ENCODE measurements at regions not wholly inside any gene's neighbourhood (a gene's known extent, or its start where the extent isn't known, plus 50 kb on each side); places are given as distances from the start of the nearest gene placed in this dataset.

DNA sequence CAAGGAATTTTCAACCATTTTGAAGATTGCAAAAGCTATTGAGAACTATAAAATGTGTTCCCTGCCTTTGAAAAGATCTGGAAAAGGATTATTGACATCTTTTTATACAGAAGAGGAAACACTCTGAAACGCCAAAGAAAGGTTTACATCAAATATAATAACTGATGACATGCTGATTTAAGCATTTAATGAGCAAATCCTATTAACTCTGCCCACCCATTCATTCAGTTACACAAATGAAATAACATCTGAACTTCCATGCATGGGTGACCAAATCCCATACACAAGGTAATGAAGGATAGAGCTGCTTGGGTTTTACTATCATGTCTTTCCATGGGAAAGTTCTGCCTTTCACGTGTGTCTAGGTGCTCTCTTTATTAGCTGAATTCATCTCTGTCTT, 589.4 kb upstream of the WWC1 start:
- H3K4me3 ChIP-seq (ENCODE audit: low read length in 2 of 2), result no peak overlapping the region
- H3K4me1 ChIP-seq (ENCODE audit: control insufficient read depth, insufficient read depth, low read length), result no peaks in the 10 kb centered on the region
- no peak overlapping the region for H3K9ac ChIP-seq (ENCODE audit: low read length in 2 of 2)
- H3K9me3 ChIP-seq (ENCODE audit: control insufficient read depth in 2 of 2, low read length in 2 of 2), result no peaks in the 10 kb centered on the region
- no peak overlapping the region for H3K27ac ChIP-seq (ENCODE audit: low read length)
- H3K36me3 ChIP-seq (ENCODE audit: control insufficient read depth in 2 of 2, insufficient read depth in 2 of 2, low read length in 2 of 2), result no peaks in the 10 kb centered on the region
- H3K27me3 ChIP-seq (ENCODE audit: control insufficient read depth in 1 of 2, insufficient read depth in 2 of 2, low read length in 2 of 2), result no peaks in the 10 kb centered on the region

DNA sequence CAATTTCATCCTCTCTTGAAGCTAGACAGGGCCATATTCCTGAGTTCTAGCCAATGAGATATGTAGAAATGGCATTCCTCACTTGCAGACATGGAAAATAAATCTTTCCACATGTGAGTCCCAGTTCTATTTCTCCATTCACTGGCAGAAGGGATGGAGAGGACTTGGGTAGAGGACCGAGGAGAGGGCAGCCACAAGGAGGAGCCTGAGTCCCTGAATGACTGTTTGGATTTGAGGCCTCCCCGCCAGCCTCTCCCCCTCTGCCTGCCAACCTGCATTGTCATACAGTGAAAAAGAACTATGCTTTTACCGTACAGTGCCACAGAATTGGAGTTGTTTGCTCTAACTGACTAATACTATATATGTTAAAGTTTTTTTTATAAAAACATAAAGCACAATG, 583.0 kb upstream of the WWC1 start:
- Histone ChIP-seq H3K36me3 (ENCODE audit: control insufficient read depth in 2 of 2, insufficient read depth in 2 of 2, low read length in 2 of 2) (no peaks in the 10 kb centered on the region), H3K27me3 (ENCODE audit: control insufficient read depth in 1 of 2, insufficient read depth in 2 of 2, low read length in 2 of 2) (no peaks in the 10 kb centered on the region), H3K9me3 (ENCODE audit: control insufficient read depth in 2 of 2, low read length in 2 of 2) (no peaks in the 10 kb centered on the region), H3K4me1 (ENCODE audit: control insufficient read depth, insufficient read depth, low read length) (no peaks in the 10 kb centered on the region), H3K9ac (ENCODE audit: low read length in 2 of 2) (no peak overlapping the region), H3K27ac (ENCODE audit: low read length) (no peak overlapping the region), H3K4me3 (ENCODE audit: low read length in 2 of 2) (no peak overlapping the region)

DNA sequence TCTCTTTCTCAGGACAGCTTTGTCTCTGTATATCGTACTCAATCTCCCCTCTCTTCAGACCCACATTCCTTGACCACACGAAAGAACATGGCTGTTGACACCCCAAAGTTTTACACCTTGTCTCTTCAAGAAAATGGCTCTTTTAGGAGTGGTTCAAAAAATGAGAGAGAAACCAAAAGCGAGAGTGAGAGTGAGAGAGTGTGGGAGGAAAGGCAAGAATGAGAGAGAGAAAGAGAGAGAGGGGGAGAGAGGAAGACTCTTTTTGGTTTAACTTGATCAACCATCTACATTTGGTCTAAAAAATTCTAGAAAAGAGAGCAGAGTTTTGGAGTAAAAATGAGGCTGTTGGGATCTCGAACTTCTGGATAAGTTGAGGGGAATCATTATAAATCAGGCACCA, 581.8 kb upstream of the WWC1 start:
- no peaks in the 10 kb centered on the region for H3K27me3 ChIP-seq (ENCODE audit: control insufficient read depth in 1 of 2, insufficient read depth in 2 of 2, low read length in 2 of 2)
- no peaks in the 10 kb centered on the region for H3K9me3 ChIP-seq (ENCODE audit: control insufficient read depth in 2 of 2, low read length in 2 of 2)
- no peak overlapping the region for H3K4me3 ChIP-seq (ENCODE audit: low read length in 2 of 2)
- H3K4me1 ChIP-seq (ENCODE audit: control insufficient read depth, insufficient read depth, low read length), result no peaks in the 10 kb centered on the region
- no peaks in the 10 kb centered on the region for H3K36me3 ChIP-seq (ENCODE audit: control insufficient read depth in 2 of 2, insufficient read depth in 2 of 2, low read length in 2 of 2)
- H3K27ac ChIP-seq (ENCODE audit: low read length), result no peak overlapping the region
- H3K9ac ChIP-seq (ENCODE audit: low read length in 2 of 2), result no peak overlapping the region

DNA sequence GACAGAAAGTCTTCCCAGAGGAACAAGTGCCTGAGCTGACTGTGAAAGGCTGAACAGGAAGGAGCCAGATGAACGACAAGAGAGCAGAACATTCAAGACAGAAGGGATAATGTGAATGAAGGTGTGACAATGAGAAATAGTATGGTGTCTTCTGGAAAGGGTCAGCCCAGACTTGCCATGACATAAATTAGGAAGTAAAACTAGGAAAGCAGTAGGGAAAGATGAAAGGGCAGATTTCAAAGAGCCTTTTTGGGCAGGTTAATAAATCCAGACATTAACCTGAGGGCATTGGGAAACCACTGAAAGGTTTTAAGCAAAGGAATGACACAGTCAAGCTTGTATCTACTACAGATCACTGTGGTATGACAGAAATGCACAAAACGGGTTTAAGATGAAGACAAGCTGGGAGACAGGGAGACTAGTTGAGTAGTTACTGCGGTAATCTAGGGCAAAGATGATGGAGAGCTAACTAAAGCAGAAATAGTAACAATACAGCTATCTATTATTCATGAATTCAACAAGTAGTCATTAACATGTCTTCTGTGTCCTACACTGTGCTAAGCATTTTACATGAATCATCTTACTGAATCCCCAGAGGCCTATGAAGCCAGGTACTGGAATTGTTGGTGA, 580.9 kb upstream of the WWC1 start:
- H3K9ac ChIP-seq (ENCODE audit: low read length in 2 of 2), result no peak overlapping the region
- no peaks in the 10 kb centered on the region for H3K27me3 ChIP-seq (ENCODE audit: control insufficient read depth in 1 of 2, insufficient read depth in 2 of 2, low read length in 2 of 2)
- no peak overlapping the region for H3K27ac ChIP-seq (ENCODE audit: low read length)
- H3K9me3 ChIP-seq (ENCODE audit: control insufficient read depth in 2 of 2, low read length in 2 of 2), result no peaks in the 10 kb centered on the region
- H3K4me1 ChIP-seq (ENCODE audit: control insufficient read depth, insufficient read depth, low read length), result no peaks in the 10 kb centered on the region
- H3K4me3 ChIP-seq (ENCODE audit: low read length in 2 of 2), result no peak overlapping the region
- H3K36me3 ChIP-seq (ENCODE audit: control insufficient read depth in 2 of 2, insufficient read depth in 2 of 2, low read length in 2 of 2), result no peaks in the 10 kb centered on the region

DNA sequence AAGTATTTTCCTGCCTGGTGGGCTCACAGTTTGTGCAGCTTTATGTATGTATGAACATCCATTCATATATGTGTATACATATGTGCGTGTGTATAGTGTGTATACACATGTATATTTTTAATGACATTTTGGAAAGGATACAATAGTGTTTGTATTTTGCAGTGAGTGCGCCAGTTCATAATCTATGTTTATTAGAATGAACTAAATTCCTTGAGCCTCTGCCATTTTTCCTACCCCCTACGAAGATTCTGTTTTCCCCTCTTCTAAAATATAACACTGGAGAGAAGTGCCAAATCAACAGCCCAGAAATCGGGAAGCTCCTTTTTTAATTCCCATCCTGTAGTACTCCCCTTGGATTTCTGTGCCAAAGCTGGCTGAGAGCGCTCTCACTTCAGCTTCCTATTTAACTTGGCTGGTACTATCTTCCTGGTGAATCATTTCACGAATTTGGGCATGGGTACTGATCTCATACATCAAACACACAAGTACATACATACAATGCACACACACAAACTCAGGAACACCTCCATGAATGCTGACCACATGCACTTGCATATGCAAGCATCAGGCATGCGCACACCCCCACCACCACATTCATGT, 578.4 kb upstream of the WWC1 start:
- H3K9me3 ChIP-seq (ENCODE audit: control insufficient read depth in 2 of 2, low read length in 2 of 2), result no peaks in the 10 kb centered on the region

DNA sequence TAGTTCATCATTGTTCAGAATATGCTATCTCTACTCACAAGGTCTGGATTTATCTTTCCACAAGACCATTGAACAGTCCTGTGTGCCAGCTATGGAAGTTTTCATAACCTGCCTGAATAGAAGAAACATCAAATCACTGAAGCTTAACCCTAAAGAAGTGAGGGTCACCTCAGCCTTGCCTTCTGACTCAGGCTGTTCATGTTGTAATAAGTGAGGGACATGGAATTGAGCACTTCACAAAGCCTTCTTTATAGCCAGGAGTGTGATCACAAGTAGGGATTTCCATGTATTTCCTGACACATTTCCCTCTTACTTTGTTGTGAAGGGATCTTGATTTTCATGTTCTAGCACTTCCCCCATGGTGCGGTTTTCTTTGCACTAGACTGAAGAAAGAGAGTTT, 577.5 kb upstream of the WWC1 start:
- no peak overlapping the region for H3K4me3 ChIP-seq (ENCODE audit: low read length in 2 of 2)
- no peaks in the 10 kb centered on the region for H3K27me3 ChIP-seq (ENCODE audit: control insufficient read depth in 1 of 2, insufficient read depth in 2 of 2, low read length in 2 of 2)
- no peaks in the 10 kb centered on the region for H3K36me3 ChIP-seq (ENCODE audit: control insufficient read depth in 2 of 2, insufficient read depth in 2 of 2, low read length in 2 of 2)
- H3K9ac ChIP-seq (ENCODE audit: low read length in 2 of 2), result no peak overlapping the region
- H3K9me3 ChIP-seq (ENCODE audit: control insufficient read depth in 2 of 2, low read length in 2 of 2), result no peaks in the 10 kb centered on the region
- no peak overlapping the region for H3K27ac ChIP-seq (ENCODE audit: low read length)
- no peaks in the 10 kb centered on the region for H3K4me1 ChIP-seq (ENCODE audit: control insufficient read depth, insufficient read depth, low read length)

More for the DNA sequence above, 578.4 kb upstream of the WWC1 start:
- H3K36me3 ChIP-seq (ENCODE audit: control insufficient read depth in 2 of 2, insufficient read depth in 2 of 2, low read length in 2 of 2), result no peaks in the 10 kb centered on the region
- no peaks in the 10 kb centered on the region for H3K27me3 ChIP-seq (ENCODE audit: control insufficient read depth in 1 of 2, insufficient read depth in 2 of 2, low read length in 2 of 2)
- no peaks in the 10 kb centered on the region for H3K4me1 ChIP-seq (ENCODE audit: control insufficient read depth, insufficient read depth, low read length)
- no peak overlapping the region for H3K9ac ChIP-seq (ENCODE audit: low read length in 2 of 2)
- no peak overlapping the region for H3K27ac ChIP-seq (ENCODE audit: low read length)
- H3K4me3 ChIP-seq (ENCODE audit: low read length in 2 of 2), result no peak overlapping the region

DNA sequence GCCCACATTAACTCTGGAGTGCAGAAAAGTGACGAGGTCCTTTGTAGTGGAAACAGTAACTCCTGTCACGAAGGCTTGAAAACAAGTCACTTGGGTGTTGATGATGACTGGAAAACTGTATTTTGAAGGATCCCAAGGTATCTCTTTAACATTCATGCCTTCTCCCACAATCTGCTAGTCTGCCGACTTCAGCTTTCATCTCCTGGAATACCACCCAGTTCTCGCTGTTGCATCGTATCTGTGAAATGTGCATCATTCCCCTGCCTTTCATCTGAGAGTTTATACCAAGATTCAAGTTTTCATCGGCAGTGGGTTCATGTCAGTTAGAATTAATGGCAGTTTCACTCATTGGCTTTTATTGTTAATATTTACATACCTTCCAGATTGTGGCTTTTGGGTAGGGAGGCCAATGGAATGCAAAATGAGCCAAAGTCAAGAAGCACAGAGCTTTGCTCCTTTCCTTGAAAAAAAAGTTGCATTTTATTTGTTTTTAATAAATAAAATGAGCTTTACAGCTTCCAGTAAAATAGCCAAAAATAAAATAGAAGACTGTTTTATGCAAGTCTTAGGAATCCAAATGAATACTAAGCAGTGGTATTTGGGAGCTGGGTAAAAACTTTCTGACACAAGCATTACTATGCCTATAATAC, 575.2 kb upstream of the WWC1 start:
- no peaks in the 10 kb centered on the region for H3K9me3 ChIP-seq (ENCODE audit: control insufficient read depth in 2 of 2, low read length in 2 of 2)
- no peak overlapping the region for H3K27ac ChIP-seq (ENCODE audit: low read length)
- no peaks in the 10 kb centered on the region for H3K27me3 ChIP-seq (ENCODE audit: control insufficient read depth in 1 of 2, insufficient read depth in 2 of 2, low read length in 2 of 2)
- H3K36me3 ChIP-seq (ENCODE audit: control insufficient read depth in 2 of 2, insufficient read depth in 2 of 2, low read length in 2 of 2), result no peaks in the 10 kb centered on the region
- H3K9ac ChIP-seq (ENCODE audit: low read length in 2 of 2), result no peak overlapping the region
- H3K4me3 ChIP-seq (ENCODE audit: low read length in 2 of 2), result no peak overlapping the region
- no peaks in the 10 kb centered on the region for H3K4me1 ChIP-seq (ENCODE audit: control insufficient read depth, insufficient read depth, low read length)

DNA sequence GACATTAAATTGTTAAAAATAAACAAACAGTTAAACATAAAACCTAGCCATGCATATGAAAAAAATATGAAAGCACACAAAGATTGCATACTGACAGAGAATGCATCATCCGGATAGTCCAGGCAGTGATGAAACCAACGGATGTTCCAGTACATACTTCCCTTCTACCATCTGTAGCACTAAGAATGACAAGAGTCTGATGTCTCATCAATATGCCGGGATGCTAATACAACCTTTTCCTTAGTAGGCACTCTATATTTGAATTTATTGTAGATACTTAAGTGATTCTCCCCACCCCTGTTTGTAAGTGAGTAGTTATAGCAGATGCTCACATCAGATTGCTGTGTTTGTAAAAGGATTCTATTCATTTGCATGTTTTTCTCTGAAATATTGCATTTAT, 571.2 kb upstream of the WWC1 start:
- no peaks in the 10 kb centered on the region for H3K9me3 ChIP-seq (ENCODE audit: control insufficient read depth in 2 of 2, low read length in 2 of 2)
- no peaks in the 10 kb centered on the region for H3K27me3 ChIP-seq (ENCODE audit: control insufficient read depth in 1 of 2, insufficient read depth in 2 of 2, low read length in 2 of 2)
- no peaks in the 10 kb centered on the region for H3K36me3 ChIP-seq (ENCODE audit: control insufficient read depth in 2 of 2, insufficient read depth in 2 of 2, low read length in 2 of 2)
- no peak overlapping the region for H3K9ac ChIP-seq (ENCODE audit: low read length in 2 of 2)
- no peaks in the 10 kb centered on the region for H3K4me1 ChIP-seq (ENCODE audit: control insufficient read depth, insufficient read depth, low read length)
- no peak overlapping the region for H3K27ac ChIP-seq (ENCODE audit: low read length)
- H3K4me3 ChIP-seq (ENCODE audit: low read length in 2 of 2), result no peak overlapping the region

DNA sequence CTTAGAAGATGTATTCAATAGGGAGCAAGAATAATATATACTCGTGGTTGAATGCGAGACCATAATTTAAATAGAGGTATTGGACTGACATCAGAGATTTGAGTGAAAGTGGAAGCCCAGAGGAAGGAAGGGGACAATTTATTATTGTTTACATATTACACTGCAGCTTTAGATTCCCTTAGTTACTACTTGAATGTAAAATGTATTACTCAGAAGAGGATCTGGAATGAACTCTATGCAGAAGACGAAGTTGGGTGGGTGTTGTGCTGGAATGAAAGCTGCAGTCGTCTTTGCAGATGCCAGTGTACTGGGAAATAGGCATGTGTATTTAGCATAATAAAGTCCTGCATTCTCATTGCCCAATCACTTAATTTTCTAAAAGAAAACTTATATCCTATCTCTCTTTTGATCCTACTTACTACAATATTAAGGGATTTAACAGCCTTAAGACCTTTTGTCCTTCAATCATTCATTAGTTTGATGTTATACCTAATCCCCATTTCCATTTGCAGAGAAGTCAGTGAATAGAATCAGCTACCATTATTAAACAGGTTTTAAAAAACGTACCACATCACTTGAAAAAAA, 570.7 kb upstream of the WWC1 start:
- no peaks in the 10 kb centered on the region for H3K4me1 ChIP-seq (ENCODE audit: control insufficient read depth, insufficient read depth, low read length)
- no peak overlapping the region for H3K9ac ChIP-seq (ENCODE audit: low read length in 2 of 2)
- no peaks in the 10 kb centered on the region for H3K36me3 ChIP-seq (ENCODE audit: control insufficient read depth in 2 of 2, insufficient read depth in 2 of 2, low read length in 2 of 2)
- H3K4me3 ChIP-seq (ENCODE audit: low read length in 2 of 2), result no peak overlapping the region
- H3K9me3 ChIP-seq (ENCODE audit: control insufficient read depth in 2 of 2, low read length in 2 of 2), result no peaks in the 10 kb centered on the region
- H3K27me3 ChIP-seq (ENCODE audit: control insufficient read depth in 1 of 2, insufficient read depth in 2 of 2, low read length in 2 of 2), result no peaks in the 10 kb centered on the region
- H3K27ac ChIP-seq (ENCODE audit: low read length), result no peak overlapping the region

DNA sequence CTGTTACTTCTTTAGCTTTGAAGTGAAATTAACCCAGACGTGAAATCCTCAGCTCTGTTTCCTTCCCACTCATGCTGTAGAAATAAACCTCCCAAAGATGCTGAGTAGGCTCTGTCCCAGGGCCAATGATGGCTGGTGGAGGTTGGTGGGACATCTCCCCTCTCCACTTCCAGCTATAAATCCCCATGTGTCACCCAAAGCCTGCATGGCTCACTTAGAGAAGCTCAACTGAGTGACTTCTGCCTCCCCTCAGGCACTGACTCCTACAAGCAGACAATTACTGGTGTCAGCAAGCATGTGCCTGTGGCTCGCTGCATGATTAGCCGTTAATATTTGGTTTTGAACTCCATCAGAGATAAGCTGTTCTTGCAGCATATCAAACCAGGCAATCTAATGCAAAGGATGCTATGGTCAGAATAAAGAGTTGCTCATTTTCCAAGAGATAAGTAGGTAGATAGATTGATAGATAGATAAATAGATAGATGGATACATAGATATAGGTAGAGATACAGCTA, 569.5 kb upstream of the WWC1 start:
- Histone ChIP-seq H3K4me3 (ENCODE audit: low read length in 2 of 2) (no peak overlapping the region), H3K36me3 (ENCODE audit: control insufficient read depth in 2 of 2, insufficient read depth in 2 of 2, low read length in 2 of 2) (no peaks in the 10 kb centered on the region), H3K27ac (ENCODE audit: low read length) (no peak overlapping the region), H3K9me3 (ENCODE audit: control insufficient read depth in 2 of 2, low read length in 2 of 2) (no peaks in the 10 kb centered on the region), H3K27me3 (ENCODE audit: control insufficient read depth in 1 of 2, insufficient read depth in 2 of 2, low read length in 2 of 2) (no peaks in the 10 kb centered on the region), H3K9ac (ENCODE audit: low read length in 2 of 2) (no peak overlapping the region), H3K4me1 (ENCODE audit: control insufficient read depth, insufficient read depth, low read length) (no peaks in the 10 kb centered on the region)

Measured in stomach smooth muscle (tissue), 2 donors.